A549 (cell line): ENCODE measurements at regions not wholly inside any gene's neighbourhood (a gene's known extent, or its start where the extent isn't known, plus 50 kb on each side); places are given as distances from the start of the nearest gene placed in this dataset.

ENCODE experiments used
- ATAC-seq, 2 experiments: fragments of 200-7000 bp in 1 of 2; fragments of >200 bp in 1 of 2; cut with Nextera tagmentation in 1 of 2; cut with Tn5 transposase in 1 of 2; 3 replicates each; pipeline versions ENCODE4 v1.8.0 to v1.9.1; 2018 to 2020; ENCODE audit warnings: mild to moderate bottlenecking in 1 of 2, moderate library complexity in 1 of 2
- CTCF ChIA-PET: fragments of 300-600 bp; sonication (Branson Sonifier 250); formaldehyde crosslinking; extraction: SDS; loops from one replicate; lab custom pipeline; 2021; ENCODE audit warnings: antibody characterized with exemption, inconsistent platforms; lab: Yijun Ruan, JAX
- POLR2A ChIA-PET: fragments of 350-600 bp; formaldehyde crosslinking; extraction: SDS; loops from one replicate; lab custom pipeline; 2021; ENCODE audit warnings: antibody characterized with exemption, inconsistent platforms; lab: Yijun Ruan, JAX
- DNase-seq, 2 experiments: peaks; one replicate each; pipeline versions ENCODE4 v3.0.0 to v3.0.0-alpha.2; 2011 to 2016; ENCODE audit warnings: low read depth in 1 of 2, low spot score in 1 of 2
- FAIRE-seq: peaks from 2 replicates; lab custom pipeline; 2011; peaks lifted over from hg19 to GRCh38; lab: Jason Lieb, UNC
- H3K27ac ChIP-seq, 2 experiments: fragments of >200 bp; sonication (Bioruptor Twin); formaldehyde crosslinking; 3 replicates each; pipeline ENCODE4 v1.5.1; 2016 to 2017
- H3K4me1 ChIP-seq: fragments of >200 bp; sonication (Bioruptor Twin); formaldehyde crosslinking; 3 replicates; pipeline ENCODE4 v1.6.1; 2016
- H3K4me2 ChIP-seq: fragments of >200 bp; sonication (Bioruptor Twin); formaldehyde crosslinking; 3 replicates; pipeline ENCODE4 v1.6.1; 2016
- H3K4me3 ChIP-seq: fragments of >200 bp; sonication (Bioruptor Twin); formaldehyde crosslinking; 3 replicates; pipeline ENCODE4 v1.5.1; 2016
- H3K9me3 ChIP-seq: fragments of >200 bp; sonication (Bioruptor Twin); formaldehyde crosslinking; 3 replicates; pipeline ENCODE4 v1.6.1; 2016
- ATOH8 ChIP-seq: fragments of 250-450 bp; sonication (Bioruptor Pico); IDR thresholded peaks from 2 replicates; pipeline ENCODE4 v1.5.0; 2020; ENCODE audit warnings: low read depth, mild to moderate bottlenecking, moderate library complexity
- BHLHE40 ChIP-seq: IDR thresholded peaks from 2 replicates; pipeline ENCODE4 v1.6.1; 2012; ENCODE audit warnings: low read depth, low read length, inconsistent platforms
- CBX8 ChIP-seq: fragments of 200-600 bp; sonication (generic); IDR thresholded peaks from 2 replicates; pipeline ENCODE4 v1.6.1; 2016
- CEBPB ChIP-seq, 2 experiments: fragments of >200 bp in 1 of 2; sonication (Bioruptor Twin) in 1 of 2; formaldehyde crosslinking in 1 of 2; IDR thresholded peaks; 2 replicates each; pipeline ENCODE4 v1.6.1; 2012 to 2016
- CHD4 ChIP-seq: fragments of 200-600 bp; sonication (generic); IDR thresholded peaks from 2 replicates; pipeline ENCODE4 v1.6.1; 2016; ENCODE audit warnings: antibody characterized with exemption, mild to moderate bottlenecking, borderline replicate concordance
- CTCF ChIP-seq: fragments of >200 bp; sonication (Bioruptor Twin); formaldehyde crosslinking; IDR thresholded peaks from 3 replicates; pipeline ENCODE4 v1.5.1; 2016
- EHF ChIP-seq: fragments of 250-450 bp; sonication (Bioruptor Pico); IDR thresholded peaks from 2 replicates; pipeline ENCODE4 v1.5.0; 2020; ENCODE audit warnings: mild to moderate bottlenecking
- EP300 ChIP-seq, 2 experiments: fragments of >200 bp; sonication (Bioruptor Twin); formaldehyde crosslinking; IDR thresholded peaks; 2 replicates in 1 of 2; 3 replicates in 1 of 2; pipeline ENCODE4 v1.6.1; 2016 to 2017
- FOSL2 ChIP-seq, 2 experiments: fragments of 450-650 bp in 1 of 2; fragments of >200 bp in 1 of 2; sonication (Bioruptor Twin) in 1 of 2; formaldehyde crosslinking; IDR thresholded peaks; 2 replicates each; pipeline versions ENCODE4 v1.5.0 to v1.6.1; 2016 to 2020; ENCODE audit warnings: mild to moderate bottlenecking in 1 of 2, moderate library complexity in 1 of 2
- GATA3 ChIP-seq: IDR thresholded peaks from 2 replicates; pipeline ENCODE4 v1.6.1; 2012; ENCODE audit warnings: borderline replicate concordance
- HEYL ChIP-seq: fragments of 250-450 bp; sonication (Bioruptor Pico); IDR thresholded peaks from 2 replicates; pipeline ENCODE4 v1.8.0; 2021; ENCODE audit warnings: mild to moderate bottlenecking, moderate library complexity
- HMGXB4 ChIP-seq: fragments of 250-450 bp; sonication (Bioruptor Pico); IDR thresholded peaks from 2 replicates; pipeline ENCODE4 v1.5.0; 2021; ENCODE audit warnings: mild to moderate bottlenecking, moderate library complexity, borderline replicate concordance
- JUN ChIP-seq, 2 experiments: fragments of >200 bp; sonication (Bioruptor Twin); formaldehyde crosslinking; IDR thresholded peaks; 2 replicates in 1 of 2; 3 replicates in 1 of 2; pipeline ENCODE4 v1.6.1; 2016 to 2017
- JUNB ChIP-seq: fragments of >200 bp; sonication (Bioruptor Twin); formaldehyde crosslinking; IDR thresholded peaks from 2 replicates; pipeline ENCODE4 v1.6.1; 2016
- KDM1A ChIP-seq: fragments of 200-600 bp; sonication (generic); IDR thresholded peaks from 2 replicates; pipeline ENCODE4 v1.6.1; 2016; ENCODE audit warnings: low read depth, mild to moderate bottlenecking
- MAZ ChIP-seq: fragments of 150-350 bp; IDR thresholded peaks from 2 replicates; pipeline ENCODE4 v1.6.1; 2014; ENCODE audit warnings: antibody characterized with exemption, low read depth, low read length, borderline replicate concordance
- MYC ChIP-seq: IDR thresholded peaks from 2 replicates; pipeline ENCODE4 v1.6.1; 2012; ENCODE audit warnings: mild to moderate bottlenecking, inconsistent platforms, low read length, improper control_type of control experiment, borderline replicate concordance
- NFE2L2 ChIP-seq: fragments of 150-350 bp; conservative IDR thresholded peaks from 2 replicates; pipeline ENCODE4 v1.6.1; 2014; ENCODE audit warnings: low read length
- NPAS2 ChIP-seq: fragments of 250-450 bp; sonication (Bioruptor Pico); IDR thresholded peaks from 2 replicates; pipeline ENCODE4 v1.8.0; 2022; ENCODE audit warnings: mild to moderate bottlenecking, moderate library complexity, borderline replicate concordance
- RARB ChIP-seq: fragments of 250-450 bp; sonication (Bioruptor Pico); IDR thresholded peaks from 2 replicates; pipeline ENCODE4 v1.8.0; 2021; ENCODE audit warnings: mild to moderate bottlenecking, moderate library complexity
- RFX5 ChIP-seq: fragments of 450-650 bp; IDR thresholded peaks from 2 replicates; pipeline ENCODE4 v1.7.1; 2014; ENCODE audit warnings: antibody characterized with exemption, mild to moderate bottlenecking, moderate library complexity
- RNF2 ChIP-seq: fragments of 200-600 bp; sonication (generic); IDR thresholded peaks from 2 replicates; pipeline ENCODE4 v1.6.1; 2016; ENCODE audit warnings: low read depth, mild to moderate bottlenecking, antibody characterized with exemption, moderate library complexity, borderline replicate concordance
- SREBF2 ChIP-seq: fragments of 450-650 bp; IDR thresholded peaks from 2 replicates; pipeline ENCODE4 v1.6.1; 2014; ENCODE audit warnings: mild to moderate bottlenecking, moderate library complexity
- ZNF302 ChIP-seq: fragments of 250-450 bp; sonication (Bioruptor Pico); IDR thresholded peaks from 2 replicates; pipeline ENCODE4 v1.9.0; 2021; ENCODE audit warnings: inconsistent platforms, mild to moderate bottlenecking, moderate library complexity
- ZSCAN20 ChIP-seq: fragments of 250-450 bp; sonication (Bioruptor Pico); IDR thresholded peaks from 2 replicates; pipeline ENCODE4 v1.8.0; 2022; ENCODE audit warnings: mild to moderate bottlenecking, moderate library complexity
- WGBS: methylation state at CpG from one replicate; pipeline ENCODE4 v1.1.6; 2017; ENCODE audit errors: missing lambda C conversion rate; 5-methylcytosine and 5-hydroxymethylcytosine counted together
- TF ChIP-seq, protein P1 (sequence below): IDR thresholded peaks from 2 replicates; pipeline ENCODE4 v1.6.1; 2012
- TF ChIP-seq, protein P2 (sequence below): IDR thresholded peaks from 2 replicates; pipeline ENCODE4 v1.6.1; 2012

GRCh38 chr1:217946511-217946910 is 315.4 kb downstream of the SPATA17 start:
- FAIRE-seq: no peak
- Histone ChIP-seq H3K4me2 (no peak overlapping the region), H3K27ac (no peak overlapping the region), H3K4me3 (no peak overlapping the region), H3K4me1 (no peaks in the 10 kb centered on the region), H3K9me3 (no peaks in the 10 kb centered on the region)
- no peak for DNase-seq
- TF ChIP-seq MYC (no peak), BHLHE40 (no peak), FOSL2 (IDR thresholded peaks at IDR 0.05) (no peak), FOSL2 (CRISPR knock-in tag; IDR thresholded peaks at IDR 0.05) (no peak), GATA3 (no peak), CBX8 (no peak), RNF2 (no peak), SREBF2 (no peak), JUN (IDR thresholded peaks at IDR 0.05) (no peak), CTCF (no peak), HEYL (CRISPR knock-in tag) (no peak), EHF (no peak), RFX5 (no peak), NPAS2 (CRISPR knock-in tag) (no peak), CHD4 (no peak), ZNF302 (CRISPR knock-in tag) (no peak), CEBPB (IDR thresholded peaks at IDR 0.05) (no peak), RARB (CRISPR knock-in tag) (no peak), ATOH8 (CRISPR knock-in tag) (no peak)
- TF ChIP-seq, protein P1, sequence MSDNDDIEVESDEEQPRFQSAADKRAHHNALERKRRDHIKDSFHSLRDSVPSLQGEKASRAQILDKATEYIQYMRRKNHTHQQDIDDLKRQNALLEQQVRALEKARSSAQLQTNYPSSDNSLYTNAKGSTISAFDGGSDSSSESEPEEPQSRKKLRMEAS: no peak
- TF ChIP-seq, protein P2, sequence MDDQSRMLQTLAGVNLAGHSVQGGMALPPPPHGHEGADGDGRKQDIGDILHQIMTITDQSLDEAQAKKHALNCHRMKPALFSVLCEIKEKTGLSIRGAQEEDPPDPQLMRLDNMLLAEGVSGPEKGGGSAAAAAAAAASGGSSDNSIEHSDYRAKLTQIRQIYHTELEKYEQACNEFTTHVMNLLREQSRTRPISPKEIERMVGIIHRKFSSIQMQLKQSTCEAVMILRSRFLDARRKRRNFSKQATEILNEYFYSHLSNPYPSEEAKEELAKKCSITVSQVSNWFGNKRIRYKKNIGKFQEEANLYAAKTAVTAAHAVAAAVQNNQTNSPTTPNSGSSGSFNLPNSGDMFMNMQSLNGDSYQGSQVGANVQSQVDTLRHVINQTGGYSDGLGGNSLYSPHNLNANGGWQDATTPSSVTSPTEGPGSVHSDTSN: no peak
- WGBS: 27% methylated on average over 8 of the region's 8 CpGs
- no peak for ATAC-seq
- CTCF ChIA-PET: no interaction called here
- POLR2A ChIA-PET: no interaction called here

DNA sequence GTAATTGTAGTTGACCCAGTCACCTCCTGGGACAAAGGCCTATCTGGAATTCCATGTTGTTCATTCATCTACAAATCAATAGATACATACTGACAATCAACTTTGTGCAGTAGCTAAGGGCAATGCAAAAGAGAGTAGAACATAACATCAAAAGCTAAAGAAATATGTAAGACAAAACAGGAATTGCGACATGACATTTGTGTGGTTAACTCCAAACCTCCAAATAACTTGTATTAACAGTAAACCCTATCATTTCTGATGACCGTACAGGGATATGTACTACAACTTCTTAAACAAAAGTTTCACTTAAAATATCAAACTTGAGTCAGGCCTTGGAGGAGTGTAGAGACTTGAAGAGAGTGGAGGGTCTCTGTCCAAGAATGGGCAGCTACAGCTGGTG is 317.6 kb downstream of the SPATA17 start:
- Histone ChIP-seq H3K27ac (no peak overlapping the region), H3K4me1 (no peaks in the 10 kb centered on the region), H3K9me3 (no peaks in the 10 kb centered on the region)
- ATAC-seq (no peak), FAIRE-seq (no peak)
- ChIA-PET POLR2A (no interaction called here), CTCF (no interaction called here)
- TF ChIP-seq NFE2L2: no peak
- TF ChIP-seq, protein P1: no peak
- no peak for TF ChIP-seq EP300 (IDR thresholded peaks at IDR 0.05)
- no peak for TF ChIP-seq RARB (CRISPR knock-in tag)
- no peak for TF ChIP-seq MAZ
- no peak for TF ChIP-seq JUN (IDR thresholded peaks at IDR 0.05)
- TF ChIP-seq CTCF: no peak
- no peak for TF ChIP-seq SREBF2
- no peak for TF ChIP-seq JUNB
- TF ChIP-seq MYC: no peak
- TF ChIP-seq FOSL2 (IDR thresholded peaks at IDR 0.05): no peak
- TF ChIP-seq FOSL2 (CRISPR knock-in tag; IDR thresholded peaks at IDR 0.05): no peak
- TF ChIP-seq ZSCAN20 (CRISPR knock-in tag): no peak
- no peak for TF ChIP-seq HMGXB4 (CRISPR knock-in tag)
- TF ChIP-seq KDM1A: no peak
- no peak for TF ChIP-seq ATOH8 (CRISPR knock-in tag)
- TF ChIP-seq NPAS2 (CRISPR knock-in tag): no peak
- TF ChIP-seq, all 56 proteins: peak for 0
- DNase-seq: no peak
- Histone ChIP-seq H3K4me2 (no peak overlapping the region), H3K4me3 (no peak overlapping the region)
- WGBS: 29% methylated on average over 2 of the region's 2 CpGs
